SH-SY5Y (cell line): ENCODE measurements at regions not wholly inside any gene's neighbourhood (a gene's known extent, or its start where the extent isn't known, plus 50 kb on each side); places are given as distances from the start of the nearest gene placed in this dataset.

ENCODE experiments used
- GATA2 ChIP-seq: IDR thresholded peaks from 2 replicates; pipeline ENCODE4 v1.6.1; 2011; ENCODE audit warnings: mild to moderate bottlenecking, low read depth, low read length
- GATA3 ChIP-seq: IDR thresholded peaks from 2 replicates; pipeline ENCODE4 v1.6.1; 2011; ENCODE audit warnings: low read depth, mild to moderate bottlenecking, low read length, moderate library complexity

DNA sequence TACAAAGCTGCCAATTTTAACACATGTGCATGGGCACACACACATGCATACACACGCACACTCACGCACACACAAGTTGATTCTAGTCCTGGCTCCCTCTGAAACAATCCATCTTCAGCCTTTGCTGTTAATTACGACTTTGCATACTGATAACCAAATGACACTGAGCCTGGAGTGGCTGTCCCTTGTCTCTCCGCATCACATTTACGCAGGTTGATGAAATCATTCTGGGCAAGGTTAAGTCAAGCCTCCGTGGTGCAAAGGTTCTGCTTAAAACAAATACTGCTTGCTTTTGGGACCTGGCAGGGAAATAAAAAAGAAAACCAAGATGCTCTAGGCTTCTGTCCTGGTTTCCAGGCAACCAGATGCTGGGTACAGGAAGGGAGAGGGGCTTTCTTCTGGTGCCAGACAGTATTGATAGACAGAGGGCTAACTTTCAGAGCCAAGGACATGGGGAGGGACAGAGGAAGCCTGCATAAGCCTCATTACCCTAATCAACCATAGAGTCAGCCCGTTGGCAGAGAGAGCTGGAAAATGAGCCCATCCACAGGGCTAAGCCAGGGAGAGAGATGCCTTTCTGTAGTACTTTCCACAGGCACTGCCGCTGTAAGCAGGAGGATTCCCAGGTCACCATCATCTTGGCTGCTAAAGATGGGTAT, 233.0 kb downstream of the WDR11 start:
- TF ChIP-seq GATA2 (0 out of 2 replicates have a peak, but pooled peaks have one; percentile 27), GATA3 (no peak)

DNA sequence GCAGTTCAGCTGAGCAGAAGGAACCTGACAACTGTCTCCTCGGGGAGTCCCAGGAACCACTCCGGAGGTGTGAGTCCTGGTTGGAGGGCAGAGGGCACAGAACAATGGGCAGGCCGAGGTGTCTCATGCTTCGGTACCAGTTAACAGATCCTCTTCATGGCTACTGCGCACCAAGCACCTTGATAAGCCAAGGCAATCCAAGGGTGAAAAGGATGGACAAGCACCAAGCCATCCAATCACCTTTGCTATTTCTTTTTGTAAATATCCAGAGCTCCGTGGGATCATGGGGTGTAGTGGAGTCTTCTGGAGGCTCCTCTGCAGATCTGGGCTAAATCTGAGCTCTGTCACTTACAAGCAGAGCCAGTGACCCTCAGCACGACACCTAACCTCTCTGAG, 233.5 kb downstream of the WDR11 start:
- no peak for TF ChIP-seq GATA2
- TF ChIP-seq GATA3 = no peak

DNA sequence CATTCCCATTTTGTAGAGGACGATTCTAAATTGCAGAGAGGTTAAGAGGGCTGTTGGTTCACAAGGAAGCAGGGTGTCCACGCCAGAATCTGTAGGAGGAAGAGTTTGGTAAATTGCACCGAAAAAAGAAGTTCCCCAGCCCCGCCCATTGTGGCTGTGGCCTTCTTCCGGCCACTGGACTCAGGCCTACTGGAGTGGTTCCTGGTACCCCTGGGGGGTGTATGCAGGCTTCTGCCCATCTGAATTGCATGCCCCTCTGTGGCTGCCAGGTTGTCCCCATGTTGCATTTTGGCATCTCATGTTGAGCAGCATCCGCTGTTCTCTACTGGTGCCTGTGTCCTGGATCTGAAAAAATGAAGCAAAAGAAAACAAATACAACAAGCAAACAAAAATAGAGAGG, 234.2 kb downstream of the WDR11 start:
- TF ChIP-seq GATA3 (no peak), GATA2 (no peak)

DNA sequence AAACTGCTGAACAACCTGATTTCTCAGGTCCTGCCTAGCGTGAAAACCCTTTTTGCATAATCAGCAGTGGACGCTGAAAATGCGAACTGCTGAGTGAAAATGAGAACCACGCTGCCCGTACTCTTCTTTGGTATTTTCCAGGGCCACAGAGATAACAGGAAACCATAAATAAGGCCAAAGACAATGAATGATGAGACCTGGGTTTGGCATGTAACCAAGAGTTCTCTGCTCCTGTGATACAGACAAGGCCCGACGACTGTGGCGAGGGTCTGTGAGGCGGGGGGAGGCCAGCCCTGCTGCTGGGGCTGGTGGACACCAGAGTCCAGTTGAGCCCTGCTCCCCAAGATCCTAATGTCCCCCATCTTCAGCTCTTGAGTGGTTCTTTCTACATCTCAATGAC, 236.0 kb downstream of the WDR11 start:
- TF ChIP-seq GATA2 = peak; percentile 77
- TF ChIP-seq GATA3 = no peak

DNA sequence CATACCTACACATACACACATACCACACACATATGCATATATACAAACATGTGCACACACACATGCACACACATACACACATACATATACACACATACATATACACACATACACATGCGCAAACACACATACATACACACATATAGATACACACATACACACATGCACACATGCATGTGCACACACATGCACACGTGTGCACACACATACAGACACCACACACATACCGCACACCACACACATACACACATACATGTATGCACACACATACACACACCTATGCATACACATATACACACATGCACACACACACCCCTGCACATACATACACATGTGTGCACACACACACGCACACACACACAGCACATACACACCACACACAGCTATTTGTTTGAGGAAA, 236.5 kb downstream of the WDR11 start:
- TF ChIP-seq GATA2 (no peak), GATA3 (no peak)

DNA sequence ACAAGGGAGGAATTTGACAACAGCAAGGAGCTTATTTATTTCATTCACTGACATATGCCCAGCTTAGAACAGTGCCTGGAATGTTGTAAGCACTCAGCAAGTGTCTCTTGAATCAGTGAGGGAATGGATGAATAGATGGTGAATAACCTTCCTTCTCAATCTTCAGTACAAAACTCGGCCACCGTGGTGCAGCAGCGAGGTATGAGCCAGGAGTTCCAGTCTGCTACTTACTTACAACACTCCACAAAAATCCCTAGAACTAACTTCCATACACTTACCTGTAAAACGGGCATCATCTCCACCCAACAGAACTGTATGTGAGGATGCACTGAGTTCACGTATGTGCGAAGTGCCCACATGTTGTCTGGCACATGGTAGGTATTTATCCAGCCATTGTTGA, 237.4 kb downstream of the WDR11 start:
- no peak for TF ChIP-seq GATA3
- no peak for TF ChIP-seq GATA2

DNA sequence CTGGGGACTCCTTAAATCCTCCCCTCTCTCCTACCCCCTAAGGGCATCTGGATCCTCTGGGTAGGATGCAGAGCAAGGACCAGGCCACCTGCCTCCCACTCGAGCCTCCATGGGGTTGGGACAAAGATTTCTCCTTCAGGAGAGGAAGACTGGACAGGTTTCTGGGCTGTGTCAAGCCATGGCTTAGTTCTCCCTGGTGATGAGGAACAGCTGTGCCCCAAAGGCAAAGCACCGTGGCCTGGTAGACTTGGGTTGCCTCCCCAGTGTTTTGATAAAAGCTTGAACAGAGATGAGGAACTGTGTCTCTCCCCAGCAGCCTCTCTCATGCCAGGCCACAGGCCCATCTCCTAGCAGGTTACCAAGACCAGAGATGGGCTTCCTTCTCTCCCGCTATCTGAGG, 238.3 kb downstream of the WDR11 start:
- TF ChIP-seq GATA2 (no peak; the same call in 1 of the 2 replicates), GATA3 (no peak)

DNA sequence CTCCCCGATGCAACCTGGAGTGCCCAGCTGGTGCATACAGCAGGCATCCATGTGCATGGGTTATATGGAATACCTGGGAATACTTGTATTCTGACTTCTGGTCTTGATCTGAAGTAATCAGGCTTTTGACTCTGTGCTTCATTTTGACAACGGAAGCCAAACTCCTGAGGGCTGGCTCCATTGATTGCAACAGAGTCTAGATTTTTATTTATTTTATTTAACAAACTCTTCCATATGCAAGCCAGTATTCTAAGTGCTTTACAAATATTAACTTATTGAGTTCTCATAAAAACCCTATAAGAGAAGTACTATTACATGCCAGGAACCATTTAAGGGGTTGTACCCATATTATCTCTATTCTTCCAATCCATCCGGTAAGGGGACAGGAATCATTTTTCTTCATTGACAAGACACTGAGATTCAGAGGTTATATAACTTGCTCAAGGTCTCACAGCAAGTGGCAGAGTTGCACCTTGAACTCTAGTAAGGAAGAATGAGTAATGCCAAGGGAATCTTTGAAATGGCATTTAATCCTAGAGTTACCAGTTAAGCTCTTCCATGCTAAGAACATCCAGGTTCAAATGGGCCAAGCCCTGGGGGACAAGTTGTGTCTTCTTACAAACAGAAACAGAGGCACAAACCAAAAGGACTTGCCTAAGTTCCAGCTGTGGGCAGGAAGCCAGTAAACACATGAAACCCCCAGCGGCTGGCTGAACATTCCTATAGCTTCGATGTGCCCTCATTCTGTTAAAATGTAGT, 241.0 kb downstream of the WDR11 start:
- TF ChIP-seq GATA3 = no peak
- TF ChIP-seq GATA2 = no peak

DNA sequence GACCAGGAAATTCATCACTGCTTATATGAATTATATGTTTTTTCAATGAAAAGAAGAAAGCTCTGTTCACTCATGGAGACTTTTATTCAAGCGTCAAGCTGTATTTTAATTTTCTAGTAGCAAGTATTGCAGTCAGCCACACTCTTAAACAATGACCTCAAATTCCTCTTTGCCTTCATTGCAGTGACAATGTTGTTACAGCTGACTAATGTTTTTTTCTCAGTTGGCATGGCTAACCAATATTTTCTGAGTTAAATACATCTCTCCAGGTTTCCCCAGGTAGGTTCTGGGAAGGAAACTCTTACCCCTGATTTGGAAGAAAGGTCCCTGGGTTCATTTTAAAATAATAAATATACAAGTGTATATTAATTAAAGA, 241.5 kb downstream of the WDR11 start:
- no peak for TF ChIP-seq GATA2

DNA sequence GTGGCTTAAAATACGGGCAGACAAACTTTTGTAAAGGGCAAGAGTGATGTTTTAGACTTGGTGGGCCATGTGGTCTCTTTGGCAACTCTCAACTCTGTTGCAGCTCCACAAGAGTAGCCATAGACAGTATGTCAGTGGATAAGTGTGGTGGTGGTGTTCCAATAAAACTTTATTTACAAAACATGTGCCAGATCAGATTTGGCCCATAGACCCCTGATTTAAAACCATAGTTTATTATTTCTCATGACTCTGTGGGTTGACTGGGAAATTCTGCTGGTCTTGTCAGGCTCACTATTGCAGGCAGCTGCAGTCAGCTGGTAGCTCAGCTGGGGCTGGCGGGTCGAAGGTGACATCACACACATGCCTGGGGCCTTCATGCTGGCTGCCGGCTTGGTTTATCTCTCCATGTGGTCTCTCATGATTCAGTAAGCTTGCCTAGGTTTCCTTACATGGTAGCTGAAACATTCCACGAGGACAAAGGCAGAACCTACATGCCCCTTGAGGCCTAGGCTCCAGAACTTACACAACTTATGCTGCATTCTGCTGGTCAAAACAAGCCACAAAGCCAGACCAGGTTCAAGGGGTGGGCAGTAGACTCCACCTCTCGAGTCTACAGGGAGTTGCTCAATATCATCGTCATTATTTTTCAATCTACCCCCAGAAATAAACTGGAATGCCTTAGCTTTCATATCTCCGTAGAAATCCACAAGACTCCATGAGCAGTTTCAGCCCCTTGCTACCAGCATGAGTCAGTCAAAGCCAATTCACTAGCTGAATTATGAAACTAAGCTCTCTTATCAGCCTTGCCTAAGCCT, 245.7 kb downstream of the WDR11 start:
- TF ChIP-seq GATA3 = no peak
- no peak for TF ChIP-seq GATA2

DNA sequence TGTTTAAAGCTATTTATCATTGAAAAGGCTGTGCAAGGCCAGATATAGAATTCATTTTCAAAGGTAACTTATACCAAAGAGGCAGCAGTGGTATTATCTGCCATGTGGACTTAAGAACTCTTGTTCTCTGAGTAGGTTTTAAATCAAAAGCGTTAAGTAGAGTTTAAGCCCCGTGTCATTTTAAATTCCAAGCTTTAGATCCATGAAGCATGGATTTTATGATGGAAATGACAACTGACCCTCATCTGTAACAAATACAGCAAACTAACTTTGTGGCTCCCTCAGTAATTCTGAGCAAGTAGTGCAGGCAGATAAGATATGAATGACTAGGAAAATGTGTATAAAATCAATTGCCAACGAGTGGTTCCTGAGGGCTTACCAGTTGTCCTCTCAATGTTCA, 247.0 kb downstream of the WDR11 start:
- TF ChIP-seq GATA3 (no peak), GATA2 (no peak)

DNA sequence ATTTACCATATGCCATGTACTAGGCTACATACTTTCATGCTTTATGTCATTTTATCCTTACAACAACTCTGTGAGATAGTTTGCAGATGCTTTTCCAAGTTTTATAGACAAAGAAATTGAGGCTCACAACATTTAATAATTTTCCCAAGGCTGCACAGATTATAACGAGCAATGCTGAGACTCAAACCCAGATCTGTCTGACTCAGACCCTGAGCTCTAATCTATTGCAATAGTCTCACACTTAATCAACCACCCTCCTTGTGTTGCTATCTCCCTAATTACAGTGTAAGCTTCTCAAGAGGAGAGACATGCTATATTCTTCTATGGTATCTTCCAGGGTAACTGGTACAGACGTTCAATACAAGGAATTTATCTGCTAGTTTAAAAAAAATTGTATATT, 247.6 kb downstream of the WDR11 start:
- TF ChIP-seq GATA3 = no peak
- no peak for TF ChIP-seq GATA2

DNA sequence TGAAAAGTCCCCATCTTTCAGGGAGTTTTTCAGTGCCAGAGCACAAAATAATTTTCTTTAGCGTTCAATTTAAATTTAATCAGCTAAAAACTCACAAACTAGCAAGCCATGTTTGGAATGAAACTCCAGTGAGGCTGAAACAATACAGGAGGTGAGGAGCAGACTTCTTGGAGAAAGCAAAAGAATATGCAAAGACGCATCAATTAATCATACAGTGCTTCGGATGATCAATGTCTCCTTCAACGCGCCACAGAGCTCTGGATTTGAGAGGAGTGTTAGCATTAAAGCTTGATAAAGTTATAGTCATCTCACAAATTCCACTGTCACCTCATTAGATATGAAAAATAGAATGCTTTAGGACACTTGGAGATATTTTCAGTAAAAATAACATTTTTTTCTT, 248.0 kb downstream of the WDR11 start:
- no peak for TF ChIP-seq GATA2
- no peak for TF ChIP-seq GATA3

DNA sequence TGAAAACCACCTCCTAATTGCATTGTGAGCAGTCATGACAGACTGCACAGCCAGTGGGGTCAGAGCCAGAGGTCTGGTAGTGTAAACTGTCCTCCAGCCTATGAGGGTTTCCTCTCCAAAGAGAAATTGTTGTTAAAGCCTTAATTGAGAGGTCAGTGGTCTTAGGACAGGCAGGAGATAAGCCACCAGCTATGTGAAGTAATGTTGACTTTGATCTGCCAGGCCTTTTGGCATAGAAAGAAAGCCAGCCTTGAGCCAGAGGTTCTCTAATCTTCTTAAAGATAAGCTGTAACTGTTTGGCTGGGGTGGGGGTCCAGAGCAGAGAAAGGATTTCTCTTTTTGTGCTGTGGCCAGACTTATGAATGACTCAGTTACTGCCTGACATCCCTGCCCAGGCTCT, 248.4 kb downstream of the WDR11 start:
- TF ChIP-seq GATA3 = no peak
- no peak for TF ChIP-seq GATA2

DNA sequence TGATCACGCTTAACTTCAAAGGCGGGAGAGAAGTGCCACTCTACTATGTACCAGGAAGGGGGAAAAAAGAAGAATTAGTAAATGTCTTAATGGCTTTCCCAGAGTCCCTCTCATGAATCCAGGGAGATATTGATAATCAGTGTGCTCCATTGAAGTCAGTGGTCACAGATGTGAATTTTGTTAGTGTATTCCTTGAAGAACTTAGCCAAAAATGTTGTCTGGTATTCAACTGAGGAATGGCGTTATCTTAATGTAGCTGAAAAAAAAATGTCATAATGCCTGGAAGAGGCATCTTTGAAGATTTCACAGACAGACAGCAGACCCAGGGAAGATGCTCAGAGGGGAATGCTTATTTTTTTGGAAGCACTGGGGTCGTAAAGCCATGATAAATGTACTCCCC, 250.4 kb downstream of the WDR11 start:
- TF ChIP-seq GATA2 = no peak
- TF ChIP-seq GATA3 = no peak

DNA sequence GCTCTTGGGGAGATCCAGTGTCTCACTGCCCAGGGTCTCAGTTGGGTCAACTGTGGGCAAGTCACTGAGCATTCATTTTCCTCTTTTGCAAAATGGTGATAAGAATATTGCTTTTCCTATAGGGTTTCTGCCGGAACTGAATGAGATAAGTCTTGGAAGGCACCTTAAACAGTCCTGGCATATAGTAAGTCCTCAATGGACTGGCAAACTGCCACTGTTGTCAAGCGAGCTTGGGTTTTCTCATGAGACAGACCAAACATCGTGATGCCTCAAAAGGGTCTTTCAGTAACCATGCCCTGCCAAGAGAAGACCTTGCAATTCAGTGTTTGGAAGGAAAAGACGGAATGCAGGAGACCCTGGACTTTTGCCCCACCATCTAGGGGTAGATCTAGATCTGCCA, 251.5 kb downstream of the WDR11 start:
- TF ChIP-seq GATA2 (no peak), GATA3 (no peak)
